ENCODE measurements at regions not wholly inside any gene's neighbourhood (a gene's known extent, or its start where the extent isn't known, plus 50 kb on each side); places are given as distances from the start of the nearest gene placed in this dataset.

GRCh38 chr21:29991624-29992023 lies 51.8 kb upstream of the GRIK1 start:
- ChIA-PET POLR2A (ENCODE audit: unreplicated experiment) (no interaction called here), CTCF (no interaction called here)
- dilution Hi-C loops (cut with HindIII; ENCODE audit: low sequenced_read_pairs, unreplicated experiment): no loop called here

More at GRCh38 chr21:29991624-29992023, 51.8 kb upstream of the GRIK1 start:
- no peak overlapping the region for H3K9ac ChIP-seq (ENCODE audit: low read depth, low read length)
- no peak overlapping the region for H3K14ac ChIP-seq (replicated peaks; ENCODE audit: low read depth, low read length)
- H2BK120ac ChIP-seq (ENCODE audit: low read depth, low read length): no peak overlapping the region
- H3K23ac ChIP-seq (ENCODE audit: low read depth, low read length): no peak overlapping the region
- no peak overlapping the region for H3K4me2 ChIP-seq (ENCODE audit: low read depth, low read length)
- H2BK20ac ChIP-seq (ENCODE audit: low read depth, low read length): no peak overlapping the region
- H4K20me1 ChIP-seq (ENCODE audit: insufficient read depth, low read length): no peaks in the 10 kb centered on the region
- no peaks in the 10 kb centered on the region for H3K36me3 ChIP-seq (ENCODE audit: control insufficient read depth, insufficient read depth, low read length)
- H2AK5ac ChIP-seq (ENCODE audit: low read depth, low read length): no peak overlapping the region
- no TSS peak for BruUV-seq (replicated peaks)
- H3K27ac ChIP-seq (ENCODE audit: insufficient read depth, low read length): no peak overlapping the region
- no peak overlapping the region for H3K4me3 ChIP-seq (ENCODE audit: insufficient read depth, low read depth, low read length)
- H3K9me3 ChIP-seq (ENCODE audit: control insufficient read depth, insufficient read depth, low read length): peaks cover 2% of the 10 kb centered on the region; the same call in 1 of the 2 replicates
- H3K4ac ChIP-seq (ENCODE audit: low read depth, low read length): no peak overlapping the region
- TF ChIP-seq RCOR1 (IDR thresholded peaks at IDR 0.05; ENCODE audit: insufficient replicate concordance, low read length) (no peak), CEBPB (IDR thresholded peaks at IDR 0.05; ENCODE audit: low read depth, low read length) (no peak), MAZ (IDR thresholded peaks at IDR 0.05; ENCODE audit: borderline replicate concordance, low read depth, low read length) (no peak), USF2 (IDR thresholded peaks at IDR 0.05; ENCODE audit: low read depth, low read length) (no peak), RAD21 (IDR thresholded peaks at IDR 0.05; ENCODE audit: low read length) (no peak), SMC3 (IDR thresholded peaks at IDR 0.05; ENCODE audit: low read depth, low read length) (no peak), CHD1 (IDR thresholded peaks at IDR 0.05; ENCODE audit: low read depth, low read length) (no peak), ELK1 (IDR thresholded peaks at IDR 0.05; ENCODE audit: borderline replicate concordance, low read depth, low read length) (no peak), MXI1 (IDR thresholded peaks at IDR 0.05; ENCODE audit: borderline replicate concordance, low read depth, low read length) (no peak), POLR2A (IDR thresholded peaks at IDR 0.05; ENCODE audit: low read depth, low read length) (no peak), FOS (IDR thresholded peaks at IDR 0.05; ENCODE audit: low read depth, low read length) (no peak), MAFK (IDR thresholded peaks at IDR 0.05; ENCODE audit: low read depth, low read length) (no peak), BHLHE40 (IDR thresholded peaks at IDR 0.05; ENCODE audit: low read depth, low read length) (no peak), NFE2L2 (IDR thresholded peaks at IDR 0.05; ENCODE audit: low read depth, low read length) (no peak)
- intact Hi-C loops (cut with micrococcal nuclease) (no loop called here), in situ Hi-C loops (cut with MboI; ENCODE audit: low sequenced_read_pairs) (no loop called here)
- H3K79me1 ChIP-seq (ENCODE audit: low read depth in 1 of 2, low read length in 2 of 2): no peaks in the 10 kb centered on the region
- no peak overlapping the region for H3K56ac ChIP-seq (ENCODE audit: extremely low read depth, insufficient read depth, low read length)
- no peak overlapping the region for H2AK9ac ChIP-seq (replicated peaks; ENCODE audit: low read depth, low read length, poor library complexity)
- ATAC-seq (ENCODE audit: low read depth): no peak
- H3K18ac ChIP-seq (ENCODE audit: low read depth, low read length): no peak overlapping the region
- no peak overlapping the region for H4K91ac ChIP-seq (ENCODE audit: insufficient read depth, low read depth, low read length)
- no peak overlapping the region for H2BK5ac ChIP-seq (ENCODE audit: low read depth, low read length, poor library complexity, severe bottlenecking)
- no peak overlapping the region for H2BK15ac ChIP-seq (ENCODE audit: low read depth, low read length)
- H3K27me3 ChIP-seq (ENCODE audit: control insufficient read depth, insufficient read depth, low read length): no peaks in the 10 kb centered on the region
- no peaks in the 10 kb centered on the region for H3K4me1 ChIP-seq (ENCODE audit: control insufficient read depth, insufficient read depth, low read length)
- H4K8ac ChIP-seq (ENCODE audit: low read depth in 2 of 2, low read length in 2 of 2): no peak overlapping the region
- no peak for DNase-seq
- 14% methylated on average over 1 of the region's 6 CpGs; no CpG with 5 or more reads in 1 of the 2 experiments for WGBS, 2 experiments (ENCODE audit: extremely low coverage in 2 of 2, insufficient read length in 1 of 2)
- H3K9me1 ChIP-seq (ENCODE audit: insufficient read depth, low read length): no peaks in the 10 kb centered on the region
- H2AFZ ChIP-seq (replicated peaks; ENCODE audit: low read length, poor library complexity): no peak overlapping the region
- H4K5ac ChIP-seq (ENCODE audit: low read depth, low read length): no peak overlapping the region
